Karpas-422 (cell line): ENCODE measurements at regions not wholly inside any gene's neighbourhood (a gene's known extent, or its start where the extent isn't known, plus 50 kb on each side); places are given as distances from the start of the nearest gene placed in this dataset.

Experiments used
- DNase-seq: peaks from one replicate; pipeline ENCODE4 v3.0.0-alpha.2; 2015
- H2AFZ ChIP-seq: fragments of 200-600 bp; sonication (generic); 2 replicates; pipeline ENCODE4 v1.6.1; 2014; ENCODE audit warnings: antibody characterized with exemption, low read length, mixed read lengths
- H3K27ac ChIP-seq: fragments of 200-600 bp; sonication (generic); 2 replicates; pipeline ENCODE4 v1.5.1; 2014; ENCODE audit warnings: mild to moderate bottlenecking, low read length, moderate library complexity
- H3K27me3 ChIP-seq: fragments of 200-600 bp; sonication (generic); 2 replicates; pipeline ENCODE4 v1.6.1; 2014; ENCODE audit warnings: low read length, mixed read lengths
- H3K36me3 ChIP-seq: fragments of 200-600 bp; sonication (generic); 2 replicates; pipeline ENCODE4 v1.6.1; 2014; ENCODE audit warnings: low read length, mixed read lengths; ENCODE audit not compliant: insufficient read depth
- H3K4me1 ChIP-seq: fragments of 200-600 bp; sonication (generic); 2 replicates; pipeline ENCODE4 v1.6.1; 2014; ENCODE audit warnings: mild to moderate bottlenecking, low read length, mixed read lengths
- H3K4me2 ChIP-seq: fragments of 200-600 bp; sonication (generic); 2 replicates; pipeline ENCODE4 v1.6.1; 2014; ENCODE audit warnings: low read length, low read depth, mild to moderate bottlenecking; ENCODE audit not compliant: poor library complexity, severe bottlenecking
- H3K4me3 ChIP-seq: fragments of 200-600 bp; sonication (generic); 2 replicates; pipeline ENCODE4 v1.5.1; 2014; ENCODE audit warnings: mild to moderate bottlenecking, antibody characterized with exemption, low read length, mixed read lengths
- H3K79me2 ChIP-seq: fragments of 200-600 bp; sonication (generic); 2 replicates; pipeline ENCODE4 v1.6.1; 2014; ENCODE audit warnings: mild to moderate bottlenecking, low read length, mixed read lengths
- H3K9ac ChIP-seq: fragments of 200-600 bp; sonication (generic); 2 replicates; pipeline ENCODE4 v1.6.0; 2014; ENCODE audit warnings: low read length
- H3K9me2 ChIP-seq: fragments of 200-600 bp; sonication (generic), shearing (Covaris generic); replicated peaks from 2 replicates; pipeline ENCODE4 v1.6.0; 2014; ENCODE audit warnings: mild to moderate bottlenecking, low read length, moderate library complexity; ENCODE audit not compliant: insufficient read depth
- H3K9me3 ChIP-seq: fragments of 300-700, 200-600 bp; sonication (generic); 2 replicates; pipeline ENCODE4 v1.6.1; 2014; ENCODE audit warnings: low read length, mixed read lengths
- H4K20me1 ChIP-seq: fragments of 200-600 bp; sonication (generic); 2 replicates; pipeline ENCODE4 v1.6.1; 2014; ENCODE audit warnings: mild to moderate bottlenecking, antibody characterized with exemption, low read length, low read depth; ENCODE audit not compliant: insufficient read depth

- H2AFZ ChIP-seq: no peak overlapping the region
- H3K36me3 ChIP-seq: no peaks in the 10 kb centered on the region
- H3K4me1 ChIP-seq: no peaks in the 10 kb centered on the region
- H3K27me3 ChIP-seq: no peaks in the 10 kb centered on the region
- no peak overlapping the region for H3K4me3 ChIP-seq
- no peak overlapping the region for H3K27ac ChIP-seq
- H4K20me1 ChIP-seq: no peaks in the 10 kb centered on the region
- no peak for DNase-seq
- H3K79me2 ChIP-seq: no peaks in the 10 kb centered on the region
- no peaks in the 10 kb centered on the region for H3K9me2 ChIP-seq
- H3K9me3 ChIP-seq: no peaks in the 10 kb centered on the region
- H3K9ac ChIP-seq: no peak overlapping the region
- no peak overlapping the region for H3K4me2 ChIP-seq
Observed at GRCh38 chr9:121592265-121592664, 59.2 kb upstream of the DAB2IP start.

GRCh38 chr9:121593066-121593465 lies 58.4 kb upstream of the DAB2IP start:
- Histone ChIP-seq H3K36me3 (no peaks in the 10 kb centered on the region), H3K4me1 (no peaks in the 10 kb centered on the region), H4K20me1 (no peaks in the 10 kb centered on the region), H3K79me2 (no peaks in the 10 kb centered on the region), H3K9me2 (no peaks in the 10 kb centered on the region), H3K27me3 (no peaks in the 10 kb centered on the region), H3K4me2 (no peak overlapping the region), H3K27ac (no peak overlapping the region), H3K9ac (no peak overlapping the region), H3K9me3 (no peaks in the 10 kb centered on the region), H3K4me3 (no peak overlapping the region), H2AFZ (no peak overlapping the region)
- no peak for DNase-seq

DNA sequence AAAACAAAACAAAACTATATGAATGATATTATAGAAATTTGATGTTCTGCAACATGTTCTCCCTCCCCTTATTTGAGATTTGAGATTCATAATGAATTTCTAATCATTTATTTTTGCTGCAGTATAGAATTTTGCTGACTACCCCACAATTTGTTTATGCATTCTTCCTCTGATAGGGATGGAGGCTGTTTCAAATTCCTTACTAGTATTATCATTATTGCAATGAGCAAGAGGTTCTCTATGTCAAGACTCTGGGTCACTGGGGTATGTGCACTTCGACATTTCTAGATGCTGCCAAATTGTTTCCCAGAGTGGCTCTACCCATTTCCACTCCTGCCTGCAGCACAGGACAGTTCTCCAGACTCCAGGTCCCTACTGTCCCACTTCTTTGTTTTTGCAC lies 54.9 kb upstream of the DAB2IP start:
- no peaks in the 10 kb centered on the region for H3K79me2 ChIP-seq
- H3K9me2 ChIP-seq: no peaks in the 10 kb centered on the region
- H3K4me3 ChIP-seq: no peak overlapping the region
- no peaks in the 10 kb centered on the region for H4K20me1 ChIP-seq
- no peaks in the 10 kb centered on the region for H3K9me3 ChIP-seq
- no peak overlapping the region for H3K9ac ChIP-seq
- no peaks in the 10 kb centered on the region for H3K36me3 ChIP-seq
- H3K4me2 ChIP-seq: no peak overlapping the region
- DNase-seq: no peak
- H3K27me3 ChIP-seq: no peaks in the 10 kb centered on the region
- H3K4me1 ChIP-seq: no peaks in the 10 kb centered on the region
- H2AFZ ChIP-seq: no peak overlapping the region
- no peak overlapping the region for H3K27ac ChIP-seq

- Histone ChIP-seq H3K27me3 (no peaks in the 10 kb centered on the region), H3K4me1 (no peaks in the 10 kb centered on the region), H3K27ac (no peak overlapping the region), H4K20me1 (no peaks in the 10 kb centered on the region), H3K4me3 (no peak overlapping the region), H3K9me3 (no peaks in the 10 kb centered on the region), H3K9me2 (no peaks in the 10 kb centered on the region), H3K79me2 (no peaks in the 10 kb centered on the region), H2AFZ (no peak overlapping the region), H3K9ac (no peak overlapping the region), H3K36me3 (no peaks in the 10 kb centered on the region), H3K4me2 (no peak overlapping the region)
- DNase-seq: no peak
Observed at GRCh38 chr9:121597698-121598166, 53.7 kb upstream of the DAB2IP start.

GRCh38 chr9:121598167-121598964 lies 53.1 kb upstream of the DAB2IP start:
- Histone ChIP-seq H3K4me3 (no peak overlapping the region), H3K9me2 (no peaks in the 10 kb centered on the region), H4K20me1 (no peaks in the 10 kb centered on the region), H3K27me3 (no peaks in the 10 kb centered on the region), H3K9ac (no peak overlapping the region), H2AFZ (no peak overlapping the region), H3K36me3 (no peaks in the 10 kb centered on the region), H3K9me3 (no peaks in the 10 kb centered on the region), H3K4me1 (no peaks in the 10 kb centered on the region), H3K79me2 (no peaks in the 10 kb centered on the region), H3K4me2 (no peak overlapping the region), H3K27ac (no peak overlapping the region)
- no peak for DNase-seq

GRCh38 chr9:121598965-121599871 lies 52.2 kb upstream of the DAB2IP start:
- no peak overlapping the region for H3K9ac ChIP-seq
- H3K4me3 ChIP-seq: no peak overlapping the region
- DNase-seq: no peak
- H3K27ac ChIP-seq: no peak overlapping the region
- H3K4me2 ChIP-seq: no peak overlapping the region
- H3K9me3 ChIP-seq: no peaks in the 10 kb centered on the region
- H3K27me3 ChIP-seq: no peaks in the 10 kb centered on the region
- no peaks in the 10 kb centered on the region for H3K4me1 ChIP-seq
- no peaks in the 10 kb centered on the region for H4K20me1 ChIP-seq
- H3K36me3 ChIP-seq: no peaks in the 10 kb centered on the region
- H2AFZ ChIP-seq: no peak overlapping the region
- no peaks in the 10 kb centered on the region for H3K9me2 ChIP-seq
- H3K79me2 ChIP-seq: no peaks in the 10 kb centered on the region

GRCh38 chr9:121599872-121600585 lies 51.4 kb upstream of the DAB2IP start:
- Histone ChIP-seq H3K36me3 (no peaks in the 10 kb centered on the region), H3K4me2 (no peak overlapping the region), H3K4me3 (no peak overlapping the region), H3K9ac (no peak overlapping the region), H3K27me3 (no peaks in the 10 kb centered on the region), H3K4me1 (no peaks in the 10 kb centered on the region), H4K20me1 (no peaks in the 10 kb centered on the region), H3K9me3 (no peaks in the 10 kb centered on the region), H3K9me2 (no peaks in the 10 kb centered on the region), H3K27ac (no peak overlapping the region), H3K79me2 (no peaks in the 10 kb centered on the region), H2AFZ (no peak overlapping the region)
- DNase-seq: no peak

DNA sequence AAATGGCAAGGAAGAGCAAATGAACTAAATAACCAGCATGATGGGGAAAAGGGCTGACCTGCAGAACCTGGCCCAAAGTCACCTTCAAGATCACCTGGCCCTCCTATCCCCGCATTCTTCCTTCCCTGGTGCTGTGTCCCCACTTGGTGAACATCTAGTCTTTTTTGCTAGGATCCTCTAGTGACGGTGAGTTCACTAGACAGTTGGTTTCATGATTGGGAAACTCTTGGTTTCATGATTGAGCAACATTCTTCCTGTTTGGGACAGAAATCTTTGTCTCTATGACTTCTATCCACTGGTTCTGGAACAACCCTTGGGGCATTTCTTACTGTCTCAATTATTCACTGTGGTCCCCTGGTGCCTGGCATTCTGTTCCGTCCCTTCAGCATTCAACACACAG lies 50.2 kb upstream of the DAB2IP start:
- H3K79me2 ChIP-seq: no peaks in the 10 kb centered on the region
- H3K9ac ChIP-seq: no peak overlapping the region
- H3K4me2 ChIP-seq: no peak overlapping the region
- H3K27me3 ChIP-seq: no peaks in the 10 kb centered on the region
- H3K4me3 ChIP-seq: no peak overlapping the region
- H3K9me2 ChIP-seq: no peaks in the 10 kb centered on the region
- no peak overlapping the region for H2AFZ ChIP-seq
- no peaks in the 10 kb centered on the region for H3K36me3 ChIP-seq
- H4K20me1 ChIP-seq: no peaks in the 10 kb centered on the region
- no peak for DNase-seq
- H3K27ac ChIP-seq: no peak overlapping the region
- no peaks in the 10 kb centered on the region for H3K9me3 ChIP-seq
- H3K4me1 ChIP-seq: no peaks in the 10 kb centered on the region
